ENCODE measurements at regions not wholly inside any gene's neighbourhood (a gene's known extent, or its start where the extent isn't known, plus 50 kb on each side); places are given as distances from the start of the nearest gene placed in this dataset. TPM values are rescaled to one million over a fixed set of nuclear protein-coding genes. Genes with fewer than 3 reads are reported as not detected.

Small RNA genes lying in the stretch of these regions (small RNA-seq; reads per million reads assigned to genes)
- gene RF00019 = not detected

Measured in liver (tissue), 1 donor.